ENCODE measurements at regions not wholly inside any gene's neighbourhood (a gene's known extent, or its start where the extent isn't known, plus 50 kb on each side); places are given as distances from the start of the nearest gene placed in this dataset.

- 92% methylated on average over 3 of the region's 3 CpGs for WGBS, 2 donors
- Histone ChIP-seq H3K27ac (ENCODE audit: low read depth in 1 of 2, low read length in 1 of 2) (no peak overlapping the region), H3K36me3 (ENCODE audit: control insufficient read depth in 4 of 4, insufficient read depth in 4 of 4, low read length in 4 of 4) (no peaks in the 10 kb centered on the region), H3K4me3 (no peak overlapping the region), H3K9ac (ENCODE audit: insufficient read depth in 1 of 2, low read length in 2 of 2) (no peak overlapping the region), H3K9me3 (ENCODE audit: control insufficient read depth in 4 of 4, insufficient read depth in 3 of 4, low read length in 3 of 4) (no peaks in the 10 kb centered on the region), H3K4me1 (ENCODE audit: control insufficient read depth in 5 of 5, insufficient read depth in 5 of 5, low read length in 5 of 5) (peaks cover 0 to 8% (median 0%) of the 10 kb centered on the region in 5 donors), H3K27me3 (ENCODE audit: control insufficient read depth in 3 of 3, insufficient read depth in 3 of 3, low read length in 2 of 3) (no peaks in the 10 kb centered on the region)
- DNase-seq (no peak), ATAC-seq (ENCODE audit: insufficient read depth, low FRiP score) (no peak)
- TF ChIP-seq CTCF (IDR thresholded peaks at IDR 0.05; ENCODE audit: control extremely low read depth, extremely low read depth): no peak
Measured at GRCh38 chr9:7900541-7900940, 101.0 kb upstream of the DMAC1 start.

- Histone ChIP-seq H3K9me3 (ENCODE audit: control insufficient read depth in 4 of 4, insufficient read depth in 3 of 4, low read length in 3 of 4) (no peaks in the 10 kb centered on the region), H3K4me1 (ENCODE audit: control insufficient read depth in 5 of 5, insufficient read depth in 5 of 5, low read length in 5 of 5) (peaks cover 0 to 8% (median 0%) of the 10 kb centered on the region in 5 donors), H3K9ac (ENCODE audit: insufficient read depth in 1 of 2, low read length in 2 of 2) (no peak overlapping the region), H3K27me3 (ENCODE audit: control insufficient read depth in 3 of 3, insufficient read depth in 3 of 3, low read length in 2 of 3) (no peaks in the 10 kb centered on the region), H3K27ac (ENCODE audit: low read depth in 1 of 2, low read length in 1 of 2) (no peak overlapping the region), H3K4me3 (no peak overlapping the region), H3K36me3 (ENCODE audit: control insufficient read depth in 4 of 4, insufficient read depth in 4 of 4, low read length in 4 of 4) (no peaks in the 10 kb centered on the region)
- TF ChIP-seq CTCF (IDR thresholded peaks at IDR 0.05; ENCODE audit: control extremely low read depth, extremely low read depth): no peak
- WGBS, 2 donors: 62 to 81% methylated on average over 3 of the region's 3 CpGs
- DNase-seq: no peak
- ATAC-seq (ENCODE audit: insufficient read depth, low FRiP score): no peak
Measured at GRCh38 chr9:7899753-7900152, 100.2 kb upstream of the DMAC1 start.

DNA sequence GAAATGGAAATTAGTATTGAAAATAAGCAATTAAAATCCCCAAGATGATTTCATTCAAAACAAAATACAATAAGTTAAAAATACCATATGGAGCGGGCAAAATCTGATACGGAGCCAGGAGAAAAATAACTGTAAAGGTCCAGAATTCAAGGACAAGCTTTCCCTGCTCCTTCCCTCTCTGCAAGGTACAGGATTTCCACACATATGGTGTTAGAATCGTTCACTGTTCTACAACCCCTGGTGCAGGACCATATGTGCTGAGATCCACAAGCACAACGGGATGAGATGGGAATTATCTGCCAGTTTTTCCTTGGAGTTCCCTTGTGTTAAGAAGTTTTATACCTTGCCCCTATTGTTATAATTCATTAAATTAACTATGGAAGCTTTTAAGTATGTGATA is 94.7 kb upstream of the DMAC1 start:
- no peaks in the 10 kb centered on the region for H3K36me3 ChIP-seq (ENCODE audit: control insufficient read depth in 4 of 4, insufficient read depth in 4 of 4, low read length in 4 of 4)
- no peak overlapping the region for H3K9ac ChIP-seq (ENCODE audit: insufficient read depth in 1 of 2, low read length in 2 of 2)
- DNase-seq (no peak), ATAC-seq (ENCODE audit: insufficient read depth, low FRiP score) (no peak)
- TF ChIP-seq CTCF (IDR thresholded peaks at IDR 0.05; ENCODE audit: control extremely low read depth, extremely low read depth): no peak
- no peaks in the 10 kb centered on the region for H3K9me3 ChIP-seq (ENCODE audit: control insufficient read depth in 4 of 4, insufficient read depth in 3 of 4, low read length in 3 of 4)
- no peak overlapping the region for H3K27ac ChIP-seq (ENCODE audit: low read depth in 1 of 2, low read length in 1 of 2)
- no peaks in the 10 kb centered on the region for H3K27me3 ChIP-seq (ENCODE audit: control insufficient read depth in 3 of 3, insufficient read depth in 3 of 3, low read length in 2 of 3)
- no peak overlapping the region for H3K4me3 ChIP-seq
- peaks cover 0 to 8% (median 0%) of the 10 kb centered on the region in 5 donors for H3K4me1 ChIP-seq (ENCODE audit: control insufficient read depth in 5 of 5, insufficient read depth in 5 of 5, low read length in 5 of 5)
- WGBS, 2 donors: 85 to 91% methylated on average over 4 of the region's 4 CpGs

- H3K4me3 ChIP-seq: peak overlapping the region; percentile 4
- no peaks in the 10 kb centered on the region for H3K9me3 ChIP-seq (ENCODE audit: control insufficient read depth in 4 of 4, insufficient read depth in 3 of 4, low read length in 3 of 4)
- no peak overlapping the region for H3K9ac ChIP-seq (ENCODE audit: insufficient read depth in 1 of 2, low read length in 2 of 2)
- ATAC-seq (ENCODE audit: insufficient read depth, low FRiP score) (no peak), DNase-seq (no peak)
- no peak for TF ChIP-seq CTCF (IDR thresholded peaks at IDR 0.05; ENCODE audit: control extremely low read depth, extremely low read depth)
- no peak overlapping the region for H3K27ac ChIP-seq (ENCODE audit: low read depth in 1 of 2, low read length in 1 of 2)
- H3K36me3 ChIP-seq (ENCODE audit: control insufficient read depth in 4 of 4, insufficient read depth in 4 of 4, low read length in 4 of 4): no peaks in the 10 kb centered on the region
- H3K27me3 ChIP-seq (ENCODE audit: control insufficient read depth in 3 of 3, insufficient read depth in 3 of 3, low read length in 2 of 3): no peaks in the 10 kb centered on the region
- peaks cover 0 to 8% (median 0%) of the 10 kb centered on the region in 5 donors for H3K4me1 ChIP-seq (ENCODE audit: control insufficient read depth in 5 of 5, insufficient read depth in 5 of 5, low read length in 5 of 5)
- WGBS, 2 donors: 89 to 93% methylated on average over 5 of the region's 5 CpGs
Measured at GRCh38 chr9:7892975-7893374, 93.4 kb upstream of the DMAC1 start.

All from lung (tissue), 11 donors.